ENCODE measurements at regions not wholly inside any gene's neighbourhood (a gene's known extent, or its start where the extent isn't known, plus 50 kb on each side); places are given as distances from the start of the nearest gene placed in this dataset.

GRCh38 chr2:129179199-129179598 lies 800.3 kb upstream of the RAB6C start:
- Histone ChIP-seq H3K4me1 (ENCODE audit: insufficient read depth, low read length) (no peaks in the 10 kb centered on the region), H3K27ac (ENCODE audit: low read depth in 1 of 2, low read length in 2 of 2) (no peak overlapping the region), H3K36me3 (ENCODE audit: insufficient read depth, low read length) (no peaks in the 10 kb centered on the region), H3K9me3 (ENCODE audit: control insufficient read depth in 1 of 2, insufficient read depth in 1 of 2, low read length in 2 of 2) (peaks cover 0 to 8% of the 10 kb centered on the region in 2 experiments), H3K4me3 (ENCODE audit: low read length) (no peak overlapping the region), H3K27me3 (ENCODE audit: control insufficient read depth in 1 of 2, insufficient read depth in 2 of 2, low read length in 2 of 2) (no peaks in the 10 kb centered on the region)
- ATAC-seq (ENCODE audit: poor library complexity) (no peak), DNase-seq (no peak)
- CTCF ChIA-PET = no interaction called here
- Mint-ChIP-seq H3K4me3 (no peak overlapping the region), H3K4me1 (ENCODE audit: low read depth) (no peaks in the 10 kb centered on the region), H3K36me3 (ENCODE audit: low read depth) (no peaks in the 10 kb centered on the region), H3K9me3 (no peaks in the 10 kb centered on the region), H3K27ac (no peak overlapping the region), H3K27me3 (no peaks in the 10 kb centered on the region)
- intact Hi-C loops (cut with DNase I, micrococcal nuclease) = no loop called here
- POLR2A ChIA-PET = no interaction called here
- TF ChIP-seq CTCF (IDR thresholded peaks at IDR 0.05) = no peak

DNA sequence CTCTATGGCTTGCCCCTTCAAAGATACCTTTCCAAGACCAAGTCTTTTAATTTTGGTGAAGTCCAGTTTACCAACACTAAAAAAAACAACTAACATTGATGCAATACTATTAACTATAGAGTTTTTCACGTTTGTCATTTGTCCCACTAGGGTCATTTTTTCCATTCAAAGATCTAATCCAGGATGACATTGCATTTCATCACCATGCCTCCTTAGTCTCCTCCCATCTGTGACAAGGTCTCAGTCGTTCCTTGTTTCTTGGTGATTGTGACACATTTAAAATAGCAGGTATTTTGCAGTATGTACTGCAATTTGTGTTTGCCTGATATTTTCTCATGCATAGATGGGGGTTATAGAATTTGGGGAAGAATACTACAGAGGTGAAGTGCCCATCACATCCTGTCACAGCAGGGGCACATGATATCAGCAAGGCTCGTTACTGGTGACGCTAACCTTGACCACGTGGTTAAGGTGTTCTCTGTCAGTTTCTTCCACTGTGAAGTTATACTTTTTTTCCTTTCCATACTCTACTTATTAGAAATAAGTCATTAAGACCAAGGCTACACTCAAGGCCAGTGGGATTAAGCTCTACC lies 799.2 kb upstream of the RAB6C start:
- H3K9me3 Mint-ChIP-seq = no peaks in the 10 kb centered on the region
- no peak overlapping the region for H3K27ac ChIP-seq (ENCODE audit: low read depth in 1 of 2, low read length in 2 of 2)
- H3K36me3 Mint-ChIP-seq (ENCODE audit: low read depth) = no peaks in the 10 kb centered on the region
- no peak for DNase-seq
- H3K4me1 ChIP-seq (ENCODE audit: insufficient read depth, low read length) = no peaks in the 10 kb centered on the region
- intact Hi-C loops (cut with DNase I, micrococcal nuclease) = no loop called here
- ATAC-seq (ENCODE audit: poor library complexity) = no peak
- TF ChIP-seq CTCF (IDR thresholded peaks at IDR 0.05) = no peak
- no peaks in the 10 kb centered on the region for H3K27me3 Mint-ChIP-seq
- CTCF ChIA-PET = no interaction called here
- H3K4me1 Mint-ChIP-seq (ENCODE audit: low read depth) = no peaks in the 10 kb centered on the region
- POLR2A ChIA-PET = no interaction called here
- no peak overlapping the region for H3K27ac Mint-ChIP-seq
- no peaks in the 10 kb centered on the region for H3K36me3 ChIP-seq (ENCODE audit: insufficient read depth, low read length)
- no peak overlapping the region for H3K4me3 Mint-ChIP-seq
- H3K27me3 ChIP-seq (ENCODE audit: control insufficient read depth in 1 of 2, insufficient read depth in 2 of 2, low read length in 2 of 2) = no peaks in the 10 kb centered on the region
- H3K4me3 ChIP-seq (ENCODE audit: low read length) = no peak overlapping the region
- H3K9me3 ChIP-seq (ENCODE audit: control insufficient read depth in 1 of 2, insufficient read depth in 1 of 2, low read length in 2 of 2) = peaks cover 0 to 8% of the 10 kb centered on the region in 2 experiments

GRCh38 chr2:129181433-129181832 lies 798.0 kb upstream of the RAB6C start:
- ChIA-PET POLR2A (no interaction called here), CTCF (no interaction called here)
- DNase-seq = no peak
- TF ChIP-seq CTCF (IDR thresholded peaks at IDR 0.05) = no peak
- Mint-ChIP-seq H3K27me3 (no peaks in the 10 kb centered on the region), H3K4me1 (ENCODE audit: low read depth) (no peaks in the 10 kb centered on the region), H3K27ac (no peak overlapping the region), H3K36me3 (ENCODE audit: low read depth) (no peaks in the 10 kb centered on the region), H3K4me3 (no peak overlapping the region), H3K9me3 (no peaks in the 10 kb centered on the region)
- H3K36me3 ChIP-seq (ENCODE audit: insufficient read depth, low read length) = no peaks in the 10 kb centered on the region
- H3K27ac ChIP-seq (ENCODE audit: low read depth in 1 of 2, low read length in 2 of 2) = no peak overlapping the region
- no peak overlapping the region for H3K4me3 ChIP-seq (ENCODE audit: low read length)
- intact Hi-C loops (cut with DNase I, micrococcal nuclease) = no loop called here
- H3K27me3 ChIP-seq (ENCODE audit: control insufficient read depth in 1 of 2, insufficient read depth in 2 of 2, low read length in 2 of 2) = no peaks in the 10 kb centered on the region
- peaks cover 0 to 8% of the 10 kb centered on the region in 2 experiments for H3K9me3 ChIP-seq (ENCODE audit: control insufficient read depth in 1 of 2, insufficient read depth in 1 of 2, low read length in 2 of 2)
- H3K4me1 ChIP-seq (ENCODE audit: insufficient read depth, low read length) = no peaks in the 10 kb centered on the region
- ATAC-seq (ENCODE audit: poor library complexity) = no peak

All from CD4-positive, alpha-beta T cell (primary cell).